GM23248 (cell line): ENCODE measurements at regions not wholly inside any gene's neighbourhood (a gene's known extent, or its start where the extent isn't known, plus 50 kb on each side); places are given as distances from the start of the nearest gene placed in this dataset.

Experiments used
- EZH2 ChIP-seq: fragments of 200-600 bp; sonication (generic); IDR thresholded peaks from 2 replicates; pipeline ENCODE4 v1.6.1; 2018; ENCODE audit warnings: antibody characterized with exemption, mild to moderate bottlenecking; ENCODE audit not compliant: insufficient read depth, poor library complexity, severe bottlenecking
- EZH2phosphoT487 ChIP-seq: fragments of 200-600 bp; sonication (generic); IDR thresholded peaks from 2 replicates; pipeline ENCODE4 v1.6.1; 2018; ENCODE audit warnings: antibody characterized with exemption, moderate library complexity, mild to moderate bottlenecking, low read depth; ENCODE audit not compliant: insufficient read depth

- no peak for TF ChIP-seq EZH2
- no peak for TF ChIP-seq EZH2phosphoT487
Measured at GRCh38 chr20:10114598-10114997, 79.8 kb downstream of the ANKEF1 start.
